ENCODE measurements at regions not wholly inside any gene's neighbourhood (a gene's known extent, or its start where the extent isn't known, plus 50 kb on each side); places are given as distances from the start of the nearest gene placed in this dataset.

- TF ChIP-seq CTCF (IDR thresholded peaks at IDR 0.05) (no peak), POLR2A (IDR thresholded peaks at IDR 0.05) (no peak)
Measured at GRCh38 chr21:23601549-23601948, 2005.7 kb downstream of the MRPL39 start.
